ENCODE measurements at regions not wholly inside any gene's neighbourhood (a gene's known extent, or its start where the extent isn't known, plus 50 kb on each side); places are given as distances from the start of the nearest gene placed in this dataset.

DNA sequence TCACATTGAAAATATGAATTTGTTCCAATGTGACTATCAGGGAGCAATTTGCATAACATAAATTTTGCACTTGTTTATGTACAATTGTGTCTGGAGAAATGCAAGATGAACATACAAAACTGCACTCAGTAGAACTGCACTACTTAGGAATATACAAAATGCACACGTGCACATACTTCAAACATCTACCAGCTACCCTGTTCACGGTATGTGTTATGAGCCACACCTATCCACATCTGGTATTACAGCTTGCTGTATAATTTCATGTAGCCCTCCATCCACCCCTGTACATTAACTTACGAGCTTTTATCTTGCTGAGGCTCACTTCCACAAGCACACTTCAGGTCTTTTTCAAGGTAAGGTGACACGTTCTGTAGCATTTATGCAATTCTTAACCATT is 373.5 kb upstream of the ZEB2 start:
- TF ChIP-seq, protein P1, sequence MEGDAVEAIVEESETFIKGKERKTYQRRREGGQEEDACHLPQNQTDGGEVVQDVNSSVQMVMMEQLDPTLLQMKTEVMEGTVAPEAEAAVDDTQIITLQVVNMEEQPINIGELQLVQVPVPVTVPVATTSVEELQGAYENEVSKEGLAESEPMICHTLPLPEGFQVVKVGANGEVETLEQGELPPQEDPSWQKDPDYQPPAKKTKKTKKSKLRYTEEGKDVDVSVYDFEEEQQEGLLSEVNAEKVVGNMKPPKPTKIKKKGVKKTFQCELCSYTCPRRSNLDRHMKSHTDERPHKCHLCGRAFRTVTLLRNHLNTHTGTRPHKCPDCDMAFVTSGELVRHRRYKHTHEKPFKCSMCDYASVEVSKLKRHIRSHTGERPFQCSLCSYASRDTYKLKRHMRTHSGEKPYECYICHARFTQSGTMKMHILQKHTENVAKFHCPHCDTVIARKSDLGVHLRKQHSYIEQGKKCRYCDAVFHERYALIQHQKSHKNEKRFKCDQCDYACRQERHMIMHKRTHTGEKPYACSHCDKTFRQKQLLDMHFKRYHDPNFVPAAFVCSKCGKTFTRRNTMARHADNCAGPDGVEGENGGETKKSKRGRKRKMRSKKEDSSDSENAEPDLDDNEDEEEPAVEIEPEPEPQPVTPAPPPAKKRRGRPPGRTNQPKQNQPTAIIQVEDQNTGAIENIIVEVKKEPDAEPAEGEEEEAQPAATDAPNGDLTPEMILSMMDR (IDR thresholded peaks at IDR 0.05), result no peak
- no peak for TF ChIP-seq EZH2 (IDR thresholded peaks at IDR 0.05; ENCODE audit: borderline replicate concordance, insufficient read depth, low read depth, low read length, poor library complexity, severe bottlenecking)
